K562 (cell line): ENCODE measurements at regions not wholly inside any gene's neighbourhood (a gene's known extent, or its start where the extent isn't known, plus 50 kb on each side); places are given as distances from the start of the nearest gene placed in this dataset.

ENCODE experiments used
- ATAC-seq: fragments of 200-7000 bp; cut with Tn5 transposase; 3 replicates; pipeline ENCODE4 v1.9.1; 2020; ENCODE audit warnings: moderate library complexity
- BruUV-seq: library from RNA; stranded (reverse); fragments of 400-500 nt; replicated peaks from 2 replicates; lab custom pipeline; 2021; lab: Mats Ljungman, UMichigan
- CTCF ChIA-PET: fragments of 300-600 bp; formaldehyde crosslinking; extraction: SDS; loops from one replicate; lab custom pipeline; 2021; ENCODE audit warnings: low intra/inter-chr PET ratio; lab: Yijun Ruan, JAX
- POLR2A ChIA-PET: fragments of 300-600, 350-650 bp; sonication (Branson Sonifier 250); formaldehyde crosslinking; extraction: SDS; loops from one replicate; lab custom pipeline; 2021; ENCODE audit warnings: antibody characterized with exemption, inconsistent platforms; lab: Yijun Ruan, JAX
- DNase-seq, 4 experiments: peaks; one replicate each; pipeline versions ENCODE4 v3.0.0 to v3.0.0-alpha.2; 2011 to 2018; ENCODE audit warnings: low spot score in 3 of 4, mixed read lengths in 3 of 4; ENCODE audit errors: extremely low read depth in 1 of 4
- FAIRE-seq: peaks from 2 replicates; lab custom pipeline; 2011; peaks lifted over from hg19 to GRCh38; lab: Jason Lieb, UNC
- H2AFZ ChIP-seq: 2 replicates; pipeline ENCODE4 v1.6.0; 2011; ENCODE audit warnings: low read depth, low read length, control low read depth, inconsistent platforms
- H3K27ac ChIP-seq: fragments of 200-600 bp; 3 replicates; pipeline ENCODE4 v1.8.0; 2011; ENCODE audit warnings: low read depth, mild to moderate bottlenecking, control low read depth, inconsistent platforms, low read length, moderate library complexity, mixed read lengths; ENCODE audit errors: extremely low read depth
- H3K27me3 ChIP-seq, 2 experiments: fragments of 300-600 bp in 1 of 2; 2 replicates in 1 of 2; 3 replicates in 1 of 2; pipeline versions ENCODE4 v1.6.0 to v1.8.0; 2011; ENCODE audit warnings: inconsistent platforms in 2 of 2, low read length in 2 of 2, mild to moderate bottlenecking in 1 of 2, mixed read lengths in 1 of 2, moderate library complexity in 1 of 2; ENCODE audit not compliant: control insufficient read depth in 2 of 2, insufficient read depth in 2 of 2
- H3K36me3 ChIP-seq: fragments of 300-600 bp; 3 replicates; pipeline ENCODE4 v1.8.0; 2011; ENCODE audit warnings: mild to moderate bottlenecking, low read length, inconsistent platforms; ENCODE audit not compliant: control insufficient read depth, insufficient read depth
- H3K4me1 ChIP-seq, 2 experiments: fragments of 200-600 bp in 1 of 2; replicated peaks in 1 of 2; 2 replicates in 1 of 2; 3 replicates in 1 of 2; pipeline versions ENCODE4 v1.5.1 to v1.8.0; 2011; ENCODE audit warnings: inconsistent platforms in 2 of 2, low read length in 2 of 2, mild to moderate bottlenecking in 1 of 2, mixed read lengths in 1 of 2, moderate library complexity in 1 of 2; ENCODE audit not compliant: control insufficient read depth in 2 of 2, insufficient read depth in 2 of 2
- H3K4me2 ChIP-seq: 2 replicates; pipeline ENCODE4 v1.6.1; 2011; ENCODE audit warnings: low read length, control low read depth, inconsistent platforms, mixed read lengths; ENCODE audit not compliant: insufficient read depth
- H3K4me3 ChIP-seq: fragments of 200-600 bp; sonication (generic), shearing (Covaris generic); 2 replicates; pipeline ENCODE4 v1.5.1; 2016; ENCODE audit warnings: control low read depth, inconsistent platforms
- H3K79me2 ChIP-seq: fragments of 200-600 bp; 3 replicates; pipeline ENCODE4 v1.8.0; 2011; ENCODE audit warnings: low read length, inconsistent platforms; ENCODE audit not compliant: control insufficient read depth, insufficient read depth
- H3K9ac ChIP-seq, 2 experiments: 2 replicates each; pipeline versions ENCODE4 v1.6.0 to v1.6.1; 2011; ENCODE audit warnings: low read depth in 2 of 2, low read length in 2 of 2, control low read depth in 1 of 2, inconsistent platforms in 1 of 2, mild to moderate bottlenecking in 1 of 2, mixed read lengths in 1 of 2; ENCODE audit not compliant: insufficient read depth in 1 of 2
- H3K9me1 ChIP-seq: one replicate; pipeline ENCODE4 v1.6.0; 2011; ENCODE audit warnings: inconsistent platforms, mild to moderate bottlenecking, low read length, moderate library complexity; ENCODE audit not compliant: control insufficient read depth, insufficient read depth
- H3K9me3 ChIP-seq: replicated peaks from 2 replicates; pipeline ENCODE4 v1.5.1; 2011; ENCODE audit warnings: low read depth, low read length, inconsistent platforms; ENCODE audit not compliant: control insufficient read depth, insufficient read depth
- H4K20me1 ChIP-seq: replicated peaks from 2 replicates; pipeline ENCODE4 v1.6.1; 2011; ENCODE audit warnings: low read length, inconsistent platforms, mixed read lengths; ENCODE audit not compliant: control insufficient read depth, insufficient read depth
- DNMT1 ChIP-seq: fragments of 450-650 bp; IDR thresholded peaks from 2 replicates; pipeline ENCODE4 v1.6.1; 2016; ENCODE audit warnings: antibody characterized with exemption, mild to moderate bottlenecking
- RBM15 ChIP-seq: fragments of 200-400 bp; formaldehyde crosslinking; IDR thresholded peaks from 2 replicates; pipeline ENCODE4 v1.6.1; 2018; ENCODE audit warnings: mild to moderate bottlenecking, low read length, moderate library complexity; ENCODE audit not compliant: insufficient read depth
- TEAD4 ChIP-seq, 2 experiments: sonication (generic) in 1 of 2; formaldehyde crosslinking in 1 of 2; IDR thresholded peaks; 2 replicates each; pipeline versions ENCODE4 v1.6.1 to v1.8.0; 2012 to 2022; ENCODE audit warnings: borderline replicate concordance in 1 of 2, inconsistent platforms in 1 of 2, low read length in 1 of 2, mild to moderate bottlenecking in 1 of 2, missing genetic modification reagents in 1 of 2
- WGBS: fragments of 100-300 bp; shearing (Covaris generic); methylation state at CpG from one replicate; pipeline ENCODE4 v1.1.6; 2016; ENCODE audit warnings: low coverage, mixed read lengths; ENCODE audit not compliant: insufficient coverage; ENCODE audit errors: missing lambda C conversion rate; 5-methylcytosine and 5-hydroxymethylcytosine counted together
- in situ Hi-C: fragments of 300-500 bp; cut with MboI; formaldehyde crosslinking; loops from 4 replicates; pipeline ENCODE4 v1.15.0; 2018; ENCODE audit warnings: inconsistent platforms, mixed read lengths
- intact Hi-C: fragments of 100-400 bp; cut with micrococcal nuclease; formaldehyde crosslinking; loops from 2 replicates; pipeline ENCODE4 v1.14.2; 2022
- TF ChIP-seq, protein P1 (sequence below): fragments of 250-450 bp; sonication (Bioruptor Pico); IDR thresholded peaks from 2 replicates; pipeline ENCODE4 v1.4.0; 2020; ENCODE audit warnings: mild to moderate bottlenecking, moderate library complexity, borderline replicate concordance

DNA sequence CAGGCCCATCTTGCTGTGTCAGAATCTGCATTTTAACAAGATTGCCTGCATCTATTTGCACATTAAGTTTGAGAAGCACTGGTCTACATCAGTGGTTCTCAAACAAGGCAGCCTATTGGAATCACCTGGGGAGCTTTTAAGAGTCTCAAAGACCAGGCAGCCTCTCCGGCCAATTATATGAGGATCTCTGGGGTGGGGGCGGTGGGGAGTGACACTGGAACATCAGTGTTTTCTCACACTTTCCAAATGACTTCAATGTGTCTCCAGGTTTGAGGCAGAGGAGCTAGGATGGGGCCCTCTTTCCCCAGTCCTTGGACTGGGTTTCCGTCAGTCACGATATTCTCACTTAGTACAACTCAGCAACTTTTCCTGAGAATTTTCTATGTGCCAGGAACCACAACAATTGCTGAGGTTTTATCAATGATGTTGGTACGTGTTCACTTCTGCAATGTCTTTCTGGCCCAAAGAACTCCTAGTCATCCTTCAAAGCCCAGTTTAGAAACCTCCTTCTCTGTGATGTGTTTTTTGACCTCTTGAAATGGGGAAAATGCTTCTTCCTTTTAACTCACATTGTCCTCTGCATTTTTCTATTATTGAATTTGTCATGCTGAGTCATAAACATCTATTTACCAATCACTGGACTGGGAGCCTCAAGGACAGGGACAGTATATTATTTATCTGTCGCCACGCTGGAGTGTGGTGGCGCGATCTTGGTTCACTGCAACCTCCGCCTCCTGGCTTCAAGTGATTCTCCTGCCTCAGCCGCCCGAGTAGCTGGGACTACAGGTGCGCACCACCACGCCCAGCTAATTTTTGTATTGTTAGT lies 130.9 kb downstream of the MYCN start (continued):
- TF ChIP-seq, protein P1, sequence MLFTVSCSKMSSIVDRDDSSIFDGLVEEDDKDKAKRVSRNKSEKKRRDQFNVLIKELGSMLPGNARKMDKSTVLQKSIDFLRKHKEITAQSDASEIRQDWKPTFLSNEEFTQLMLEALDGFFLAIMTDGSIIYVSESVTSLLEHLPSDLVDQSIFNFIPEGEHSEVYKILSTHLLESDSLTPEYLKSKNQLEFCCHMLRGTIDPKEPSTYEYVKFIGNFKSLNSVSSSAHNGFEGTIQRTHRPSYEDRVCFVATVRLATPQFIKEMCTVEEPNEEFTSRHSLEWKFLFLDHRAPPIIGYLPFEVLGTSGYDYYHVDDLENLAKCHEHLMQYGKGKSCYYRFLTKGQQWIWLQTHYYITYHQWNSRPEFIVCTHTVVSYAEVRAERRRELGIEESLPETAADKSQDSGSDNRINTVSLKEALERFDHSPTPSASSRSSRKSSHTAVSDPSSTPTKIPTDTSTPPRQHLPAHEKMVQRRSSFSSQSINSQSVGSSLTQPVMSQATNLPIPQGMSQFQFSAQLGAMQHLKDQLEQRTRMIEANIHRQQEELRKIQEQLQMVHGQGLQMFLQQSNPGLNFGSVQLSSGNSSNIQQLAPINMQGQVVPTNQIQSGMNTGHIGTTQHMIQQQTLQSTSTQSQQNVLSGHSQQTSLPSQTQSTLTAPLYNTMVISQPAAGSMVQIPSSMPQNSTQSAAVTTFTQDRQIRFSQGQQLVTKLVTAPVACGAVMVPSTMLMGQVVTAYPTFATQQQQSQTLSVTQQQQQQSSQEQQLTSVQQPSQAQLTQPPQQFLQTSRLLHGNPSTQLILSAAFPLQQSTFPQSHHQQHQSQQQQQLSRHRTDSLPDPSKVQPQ (CRISPR knock-in tag) = no peak
- TF ChIP-seq, all 486 proteins: peak for 0

DNA sequence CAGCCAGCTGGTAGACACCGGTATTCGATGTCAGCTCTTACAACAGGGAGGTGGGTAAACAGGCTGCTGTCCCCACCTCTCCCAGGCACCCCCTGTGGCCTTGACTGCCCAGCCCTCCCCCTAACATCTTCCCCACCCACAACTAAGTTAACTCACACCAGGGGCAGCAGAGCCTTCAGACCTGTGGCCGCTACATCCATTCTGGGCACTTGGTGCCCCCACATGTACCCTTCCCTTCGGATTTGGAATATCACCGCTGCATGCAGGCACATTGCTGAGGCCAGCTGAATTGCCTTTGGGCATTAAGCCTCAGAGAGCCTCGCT lies 130.3 kb downstream of the MYCN start:
- intact Hi-C loops (no loop called here), in situ Hi-C loops (no loop called here)
- Histone ChIP-seq H3K27ac (no peak overlapping the region), H3K36me3 (no peaks in the 10 kb centered on the region), H3K79me2 (no peaks in the 10 kb centered on the region), H3K9me1 (no peaks in the 10 kb centered on the region), H3K4me3 (no peak overlapping the region), H3K9me3 (no peaks in the 10 kb centered on the region), H3K4me2 (no peak overlapping the region), H3K27me3 (peaks cover 0 to 19% of the 10 kb centered on the region in 2 experiments; a peak in 3 of 5 replicates), H3K9ac (no peak overlapping the region), H4K20me1 (no peaks in the 10 kb centered on the region), H3K4me1 (no peaks in the 10 kb centered on the region), H2AFZ (no peak overlapping the region)
- FAIRE-seq (no peak), ATAC-seq (no peak), DNase-seq (no peak)
- no TSS peak for BruUV-seq
- ChIA-PET CTCF (no interaction called here), POLR2A (no interaction called here)
- 0% methylated on average over 6 of the region's 6 CpGs for WGBS
- TF ChIP-seq TEAD4 (IDR thresholded peaks at IDR 0.05; ENCODE audit: low read length) = no peak
- TF ChIP-seq TEAD4 (CRISPR knock-in tag; IDR thresholded peaks at IDR 0.05; ENCODE audit: borderline replicate concordance) = no peak
- no peak for TF ChIP-seq RBM15
- no peak for TF ChIP-seq DNMT1
- TF ChIP-seq, all 486 proteins: peak for 0
